ENCODE measurements at regions not wholly inside any gene's neighbourhood (a gene's known extent, or its start where the extent isn't known, plus 50 kb on each side); places are given as distances from the start of the nearest gene placed in this dataset.
"Not testable (repeated sequence)": the region's sequence is repeated elsewhere in the genome, so short reads cannot be mapped to it uniquely, and the experiment has no call there.

DNA sequence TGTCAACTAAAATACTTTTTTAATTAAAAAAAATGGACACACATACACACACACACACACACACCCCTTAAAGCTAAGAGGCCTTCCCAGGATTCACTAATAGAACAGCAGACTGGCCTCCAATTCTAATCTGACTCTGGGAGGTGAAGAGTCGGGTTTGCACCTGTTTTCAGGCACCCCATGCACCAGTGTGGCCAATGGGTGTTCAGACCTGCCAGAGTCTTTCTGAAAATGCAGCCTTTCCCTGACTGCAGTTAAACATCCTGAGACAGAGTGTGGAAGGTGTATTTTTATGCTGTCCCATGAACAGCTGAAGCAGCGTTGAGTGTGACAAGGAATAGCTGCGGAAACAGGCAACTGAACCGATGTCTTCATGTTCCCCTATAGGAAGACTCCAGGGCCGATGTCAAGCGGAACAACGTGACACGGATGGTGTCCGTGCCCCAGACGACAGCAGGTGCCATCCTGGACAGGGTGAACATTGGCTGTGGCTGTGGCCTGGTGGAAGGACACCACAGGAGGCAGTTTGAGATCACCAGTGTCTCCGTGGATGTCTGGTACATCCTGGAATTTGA is 74.6 kb upstream of the LYZL2 start:
- peaks cover 18% of the 10 kb centered on the region for H3K36me3 Mint-ChIP-seq (ENCODE audit: low read depth)
- no peaks in the 10 kb centered on the region for H3K27me3 Mint-ChIP-seq
- H3K4me1 Mint-ChIP-seq: peaks cover 70% of the 10 kb centered on the region
- ChIA-PET POLR2A (interaction anchor here (1.2 kb wide), 1 partner anchor 60 kb away, joined by 5 read pairs; no protein-coding TSS in a partner anchor), CTCF (interaction anchor here (1.4 to 6.2 kb wide), 2 partner anchors 8 to 15 kb away, joined by 5 to 35 read pairs; no protein-coding TSS in a partner anchor)
- H3K27ac Mint-ChIP-seq: peak overlapping the region; percentile 99
- H3K9me3 Mint-ChIP-seq: no peaks in the 10 kb centered on the region
- peak overlapping the region; percentile 86 for H3K4me3 Mint-ChIP-seq
- DNase-seq: peak; percentile 19

DNA sequence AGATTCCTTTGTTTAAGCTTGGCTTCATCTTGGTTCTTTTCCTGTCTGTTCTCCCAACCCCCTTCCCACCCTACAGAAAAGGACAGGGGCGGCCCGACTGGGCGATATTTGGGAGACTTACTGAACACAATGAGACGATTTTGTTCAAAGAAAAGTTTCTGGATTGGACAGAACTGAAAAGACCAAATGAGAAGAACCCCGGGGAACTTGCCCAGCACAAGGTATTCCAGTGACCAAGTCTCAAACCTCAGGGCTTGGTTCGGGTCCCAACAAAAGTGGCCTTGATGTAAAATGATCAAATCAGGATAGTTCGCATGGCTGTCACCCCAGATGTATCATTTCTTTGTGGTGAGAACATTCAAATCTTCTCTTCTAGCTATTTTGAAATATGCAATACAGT is 73.9 kb upstream of the LYZL2 start:
- Mint-ChIP-seq H3K4me1 (peaks cover 72% of the 10 kb centered on the region), H3K36me3 (ENCODE audit: low read depth) (peaks cover 18% of the 10 kb centered on the region), H3K27ac (peak overlapping the region; percentile 99), H3K4me3 (peak overlapping the region; percentile 86)
- H3K9me3 Mint-ChIP-seq, H3K27me3 Mint-ChIP-seq, DNase-seq, POLR2A ChIA-PET: not testable (repeated sequence)
- CTCF ChIA-PET: interaction anchor here (1.0 to 6.2 kb wide), 3 partner anchors 15 to 896 kb away, joined by 3 to 35 read pairs (median 3); no protein-coding TSS in a partner anchor

DNA sequence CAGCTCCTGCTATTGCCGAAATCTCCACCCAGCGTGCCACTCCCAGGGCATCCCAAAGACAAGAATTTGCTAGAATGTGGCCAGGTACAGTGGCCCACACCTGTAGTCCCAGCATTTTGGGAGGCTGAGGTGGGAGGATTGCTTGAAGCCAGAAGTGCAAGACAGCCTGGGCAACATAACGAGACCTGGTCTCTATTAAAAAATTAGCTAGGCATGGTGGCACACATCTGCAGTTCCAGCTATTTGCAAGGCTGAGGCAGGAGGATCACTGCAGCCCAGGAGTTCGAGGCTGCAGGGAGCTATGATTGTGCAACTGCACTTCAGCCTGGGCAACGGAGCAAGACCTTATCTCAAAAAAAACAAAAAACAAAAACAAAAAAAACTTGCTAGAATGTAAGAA is 73.3 kb upstream of the LYZL2 start:
- Mint-ChIP-seq H3K4me3 (peak overlapping the region; percentile 86), H3K4me1 (peaks cover 77% of the 10 kb centered on the region), H3K9me3 (no peaks in the 10 kb centered on the region), H3K36me3 (ENCODE audit: low read depth) (peaks cover 19% of the 10 kb centered on the region), H3K27me3 (no peaks in the 10 kb centered on the region), H3K27ac (peak overlapping the region; percentile 99)
- ChIA-PET POLR2A (no interaction called here), CTCF (interaction anchor here (0.7 to 6.2 kb wide), 5 partner anchors 8 to 897 kb away, joined by 3 to 35 read pairs (median 3); no protein-coding TSS in a partner anchor)
- DNase-seq: no peak

DNA sequence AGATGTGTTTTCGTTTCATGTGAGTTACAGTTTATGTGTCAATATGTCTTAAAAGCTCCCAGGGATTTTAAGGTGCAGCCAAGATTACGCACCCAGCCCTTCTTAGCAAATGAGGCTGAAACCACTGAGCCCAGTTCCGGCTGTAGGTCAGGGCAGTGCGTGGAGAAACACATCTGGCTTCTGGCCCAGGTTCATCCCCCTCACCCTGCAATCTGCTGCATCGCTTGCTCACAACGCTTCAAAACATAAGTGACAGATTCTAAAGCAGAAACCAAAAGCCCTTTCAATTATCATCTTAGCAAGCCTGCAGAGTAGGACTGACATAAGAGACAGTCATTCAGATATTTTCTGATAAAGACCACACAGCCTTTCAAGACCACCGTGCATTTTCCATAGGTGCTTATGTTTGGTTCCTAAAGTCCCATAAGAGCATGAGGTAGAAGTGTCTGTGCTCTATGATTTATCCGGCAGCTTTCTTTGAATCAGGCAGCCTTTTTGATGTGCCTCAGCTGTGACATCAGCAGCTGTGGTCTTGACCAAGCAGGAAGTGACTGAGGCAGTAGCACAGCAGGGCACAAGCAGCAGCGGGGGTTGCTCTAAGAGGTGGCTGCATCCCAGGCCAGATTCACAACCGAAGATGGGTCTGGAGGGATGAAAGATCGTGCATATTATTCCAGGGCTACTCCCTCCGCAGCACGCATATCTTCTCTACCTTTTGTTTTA is 72.1 kb upstream of the LYZL2 start:
- peak; percentile 76 for DNase-seq
- Mint-ChIP-seq H3K36me3 (ENCODE audit: low read depth) (peaks cover 28% of the 10 kb centered on the region), H3K4me3 (peak overlapping the region; percentile 77), H3K9me3 (peaks cover 3% of the 10 kb centered on the region), H3K27ac (peak overlapping the region; percentile 99), H3K27me3 (no peaks in the 10 kb centered on the region), H3K4me1 (peaks cover 85% of the 10 kb centered on the region)
- ChIA-PET CTCF (interaction anchor here (0.6 to 6.2 kb wide), 5 partner anchors 13 to 898 kb away, joined by 3 to 35 read pairs (median 3); no protein-coding TSS in a partner anchor), POLR2A (no interaction called here)

DNA sequence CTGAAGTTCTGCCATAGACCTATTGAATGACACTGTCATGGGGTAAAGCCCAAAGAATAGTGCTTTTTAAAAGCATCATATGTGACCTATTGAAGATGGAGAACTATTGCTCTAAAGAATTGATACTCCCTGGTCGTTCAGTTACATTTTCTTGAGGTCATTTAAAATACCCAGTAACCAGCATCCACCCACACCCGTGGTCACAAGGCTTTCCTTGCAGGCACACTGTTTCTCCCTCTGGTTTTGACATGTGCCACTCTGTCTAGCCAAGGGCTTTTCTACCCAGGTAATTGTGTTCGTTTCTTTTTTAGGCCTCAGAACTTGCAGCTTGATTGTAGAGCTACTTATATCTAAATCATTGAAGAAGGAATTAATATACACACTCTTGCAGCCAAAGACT is 68.3 kb upstream of the LYZL2 start:
- H3K9me3 Mint-ChIP-seq: peaks cover 10% of the 10 kb centered on the region
- ChIA-PET POLR2A (no interaction called here), CTCF (interaction anchor here (1.2 to 3.7 kb wide), 2 partner anchors 11 to 24 kb away, joined by 5 to 27 read pairs; no protein-coding TSS in a partner anchor)
- H3K27ac Mint-ChIP-seq: peak overlapping the region; percentile 86
- H3K36me3 Mint-ChIP-seq (ENCODE audit: low read depth): peaks cover 36% of the 10 kb centered on the region
- H3K4me1 Mint-ChIP-seq: peaks cover 84% of the 10 kb centered on the region
- no peak overlapping the region for H3K4me3 Mint-ChIP-seq
- no peak for DNase-seq
- no peaks in the 10 kb centered on the region for H3K27me3 Mint-ChIP-seq

DNA sequence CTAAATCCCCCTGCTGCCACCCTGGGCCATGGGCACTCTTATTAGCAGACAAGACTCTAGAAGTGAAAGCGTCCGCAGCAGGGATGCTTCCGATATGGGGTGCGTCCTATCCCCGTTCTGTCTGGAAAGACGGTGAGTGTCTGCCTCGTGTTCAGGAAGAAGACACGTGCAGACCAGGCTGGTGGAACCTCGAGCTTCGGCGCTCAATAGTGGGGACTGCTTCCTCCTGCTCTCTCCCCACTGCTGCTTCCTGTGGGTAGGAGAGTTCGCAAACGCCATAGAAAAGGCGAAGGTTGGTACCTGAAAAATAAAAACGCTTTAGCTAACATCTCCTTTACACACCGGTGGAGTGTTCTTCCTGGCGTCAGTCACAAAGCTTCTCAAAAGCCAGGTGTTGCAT is 67.7 kb upstream of the LYZL2 start:
- H3K27me3 Mint-ChIP-seq, DNase-seq, POLR2A ChIA-PET: not testable (repeated sequence)
- Mint-ChIP-seq H3K27ac (peak overlapping the region; percentile 86), H3K4me1 (peaks cover 82% of the 10 kb centered on the region), H3K9me3 (peaks cover 15% of the 10 kb centered on the region), H3K4me3 (peak overlapping the region; percentile 4), H3K36me3 (ENCODE audit: low read depth) (peaks cover 34% of the 10 kb centered on the region)
- CTCF ChIA-PET: interaction anchor here (1.0 to 3.7 kb wide), 2 partner anchors 11 kb away, joined by 4 to 27 read pairs; no protein-coding TSS in a partner anchor

DNA sequence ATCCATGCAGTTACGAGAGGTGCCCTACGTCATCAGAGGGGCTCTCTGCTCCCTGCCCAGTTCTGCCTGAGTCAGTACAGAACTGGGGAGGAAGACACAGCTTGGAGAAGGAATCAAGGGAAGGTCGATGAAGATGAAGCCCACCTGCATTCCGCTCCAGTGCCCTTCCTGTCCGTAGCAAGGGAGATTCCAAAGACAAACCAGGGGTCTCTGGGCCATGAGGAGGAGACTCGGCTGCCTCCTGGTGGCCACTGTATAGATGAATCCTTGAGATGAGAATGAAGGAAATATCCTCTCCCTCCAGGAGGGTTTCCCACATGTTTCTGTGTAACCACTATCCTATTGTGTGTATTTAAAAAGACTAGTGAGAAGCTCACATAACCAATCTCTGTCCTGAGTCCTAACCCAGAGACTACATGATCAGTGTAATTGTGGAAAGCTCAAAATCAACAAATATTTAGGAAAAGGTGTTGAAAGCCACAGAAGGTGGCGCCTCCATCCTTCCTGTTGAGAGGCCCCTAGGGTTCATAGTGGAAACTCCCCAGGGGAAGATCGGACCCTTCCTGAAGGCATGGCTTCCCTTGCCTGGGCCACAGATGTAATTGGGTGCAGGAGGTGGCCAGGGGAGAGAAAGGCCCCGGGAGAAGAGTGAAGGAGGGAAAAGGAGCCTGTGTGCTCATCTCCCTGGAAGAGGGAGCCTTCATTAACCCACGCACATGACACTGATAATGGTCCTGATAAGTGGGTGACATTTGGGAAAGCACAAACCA is 67.0 kb upstream of the LYZL2 start:
- DNase-seq, POLR2A ChIA-PET, H3K4me3 Mint-ChIP-seq, H3K27me3 Mint-ChIP-seq: not testable (repeated sequence)
- H3K27ac Mint-ChIP-seq: peak overlapping the region; percentile 94
- H3K4me1 Mint-ChIP-seq: peaks cover 77% of the 10 kb centered on the region
- CTCF ChIA-PET: interaction anchor here (0.8 to 3.7 kb wide), 6 partner anchors 8 to 71 kb away, joined by 3 to 27 read pairs (median 4); no protein-coding TSS in a partner anchor
- peaks cover 34% of the 10 kb centered on the region for H3K36me3 Mint-ChIP-seq (ENCODE audit: low read depth)
- H3K9me3 Mint-ChIP-seq: peaks cover 15% of the 10 kb centered on the region

DNA sequence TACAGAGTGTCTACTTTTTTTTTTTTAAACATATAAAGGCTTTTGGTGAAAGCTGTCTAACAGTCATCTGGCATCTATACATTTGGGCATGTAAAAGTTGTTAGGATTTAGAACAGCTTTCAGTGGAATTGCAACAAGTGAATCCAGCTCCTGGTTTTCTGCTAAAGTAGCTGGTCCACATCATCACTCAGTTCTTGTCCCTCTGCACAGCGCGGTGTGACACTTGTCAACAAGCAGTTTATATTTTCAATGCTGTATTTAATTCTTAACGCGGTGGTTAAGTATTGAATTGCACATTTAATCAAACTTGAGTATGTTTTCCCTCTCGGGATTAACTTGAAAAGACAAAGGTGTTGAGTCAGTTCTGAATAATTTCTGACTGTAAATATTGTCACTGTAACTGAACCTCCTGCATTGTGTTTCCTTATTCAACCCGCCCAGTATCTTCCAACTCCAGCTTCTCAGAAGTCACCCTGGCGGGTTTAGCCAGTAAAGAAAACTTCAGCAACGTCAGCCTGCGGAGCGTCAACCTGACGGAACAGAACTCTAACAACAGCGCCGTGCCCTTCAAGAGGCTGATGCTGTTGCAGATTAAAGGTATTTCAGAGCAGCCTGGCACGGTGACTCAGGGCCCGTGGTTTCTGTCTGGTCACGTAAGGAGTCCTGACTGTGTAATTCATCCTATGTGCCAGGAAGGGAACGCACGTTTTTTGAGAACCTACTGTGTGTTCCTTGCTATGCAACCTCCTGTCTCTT is 66.1 kb upstream of the LYZL2 start:
- POLR2A ChIA-PET: not testable (repeated sequence)
- H3K27ac Mint-ChIP-seq: peak overlapping the region; percentile 94
- peaks cover 71% of the 10 kb centered on the region for H3K4me1 Mint-ChIP-seq

DNA sequence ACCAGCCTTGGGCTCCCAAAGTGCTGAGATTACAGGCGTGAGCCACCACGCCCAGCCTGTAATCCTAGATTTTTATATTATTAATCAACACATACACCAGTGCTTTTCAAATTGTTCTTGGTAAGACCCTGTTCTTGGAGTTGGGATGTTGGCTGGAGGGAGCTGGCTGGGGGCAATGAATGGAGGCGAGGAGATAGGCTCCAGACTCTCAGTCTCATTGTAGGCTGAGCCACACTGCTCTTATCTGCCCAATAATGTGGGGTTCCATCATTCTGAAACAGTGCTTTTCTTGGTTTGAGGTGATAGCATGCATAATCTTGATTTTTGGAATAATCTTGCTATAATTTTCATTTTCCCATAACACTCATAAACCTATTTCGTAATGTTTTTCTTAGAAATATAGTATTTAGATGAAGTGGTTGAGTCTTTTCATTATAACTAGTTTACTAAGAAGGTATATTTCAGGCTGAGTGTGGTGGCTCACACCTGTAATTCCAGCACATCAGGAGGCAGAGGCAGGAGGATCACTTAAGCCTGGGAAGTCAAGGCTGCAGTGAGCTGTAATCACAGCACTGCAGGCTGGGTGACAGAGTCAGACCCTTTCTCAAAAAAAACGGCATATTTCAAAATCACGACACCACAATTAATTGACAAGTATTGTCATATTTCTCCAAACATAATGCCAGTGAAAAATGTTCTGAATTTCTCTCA is 65.1 kb upstream of the LYZL2 start:
- H3K27ac Mint-ChIP-seq: peak overlapping the region; percentile 94
- H3K27me3 Mint-ChIP-seq: no peaks in the 10 kb centered on the region
- ChIA-PET CTCF (interaction anchor here (0.6 to 3.7 kb wide), 2 partner anchors 8 to 1561 kb away, joined by 3 to 27 read pairs; no protein-coding TSS in a partner anchor), POLR2A (no interaction called here)
- peaks cover 18% of the 10 kb centered on the region for H3K9me3 Mint-ChIP-seq
- no peak overlapping the region for H3K4me3 Mint-ChIP-seq
- no peak for DNase-seq
- peaks cover 61% of the 10 kb centered on the region for H3K4me1 Mint-ChIP-seq
- H3K36me3 Mint-ChIP-seq (ENCODE audit: low read depth): peaks cover 30% of the 10 kb centered on the region

More for the DNA sequence above, 66.1 kb upstream of the LYZL2 start:
- peak; percentile 69 for DNase-seq
- CTCF ChIA-PET: interaction anchor here (0.8 to 3.7 kb wide), 5 partner anchors 9 to 72 kb away, joined by 3 to 27 read pairs (median 4); no protein-coding TSS in a partner anchor
- Mint-ChIP-seq H3K36me3 (ENCODE audit: low read depth) (peaks cover 34% of the 10 kb centered on the region), H3K9me3 (peaks cover 18% of the 10 kb centered on the region), H3K4me3 (peak overlapping the region; percentile 35)
- H3K27me3 Mint-ChIP-seq: not testable (repeated sequence)

DNA sequence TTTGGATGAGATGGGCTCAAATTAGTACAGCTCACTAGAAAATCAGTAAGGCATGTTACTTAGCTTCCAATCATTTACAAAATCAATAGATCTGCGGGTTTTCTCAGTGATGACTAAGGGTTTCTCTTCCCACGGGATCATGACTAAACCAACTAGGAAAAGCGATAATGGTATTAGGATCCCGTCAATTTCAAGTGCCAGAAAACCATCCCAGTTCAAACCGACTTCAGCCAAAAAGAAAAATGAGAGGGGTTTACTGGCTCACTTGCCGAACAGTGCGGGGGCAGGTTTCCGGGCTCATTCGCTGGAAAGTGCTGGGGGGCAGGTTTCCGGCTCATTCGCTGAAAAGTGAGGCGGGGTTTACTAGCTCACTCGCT is 62.1 kb upstream of the LYZL2 start:
- DNase-seq: no peak
- H3K4me1 Mint-ChIP-seq: peaks cover 52% of the 10 kb centered on the region
- ChIA-PET POLR2A (no interaction called here), CTCF (no interaction called here)
- no peak overlapping the region for H3K27ac Mint-ChIP-seq
- no peak overlapping the region for H3K4me3 Mint-ChIP-seq
- peaks cover 18% of the 10 kb centered on the region for H3K36me3 Mint-ChIP-seq (ENCODE audit: low read depth)
- H3K9me3 Mint-ChIP-seq: peaks cover 15% of the 10 kb centered on the region
- H3K27me3 Mint-ChIP-seq: no peaks in the 10 kb centered on the region

DNA sequence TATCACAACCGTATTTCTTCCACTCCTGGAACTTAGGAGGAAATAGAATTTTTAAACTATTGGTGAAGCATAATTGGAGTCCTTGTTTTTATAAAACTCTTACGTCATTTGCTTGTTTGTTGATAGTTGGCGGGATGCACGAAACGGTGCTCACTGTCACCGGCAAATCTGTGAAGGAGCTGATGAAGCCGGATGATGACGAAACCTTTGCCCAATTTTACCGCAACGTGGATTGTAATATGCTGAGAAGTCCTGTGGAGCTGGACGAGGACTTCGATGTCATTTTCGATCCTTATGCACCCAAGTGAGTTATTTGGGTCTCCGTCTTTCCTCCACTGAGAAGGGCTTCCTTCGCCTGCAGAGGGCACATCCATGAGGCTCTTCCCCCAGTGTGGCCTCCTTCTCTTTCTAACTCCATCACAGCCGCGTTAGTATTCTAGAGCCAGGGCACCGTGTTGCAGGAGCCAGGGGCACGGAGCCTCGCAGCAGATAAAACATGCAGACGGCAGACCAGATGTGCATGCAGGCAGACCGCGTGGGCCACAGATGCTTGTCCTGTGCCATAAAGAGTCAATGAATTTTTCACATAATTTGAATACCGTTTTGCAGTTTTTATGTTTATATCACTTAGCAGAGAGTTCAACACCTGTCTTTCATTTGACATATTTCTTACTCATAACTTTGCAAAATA is 61.5 kb upstream of the LYZL2 start:
- not testable (repeated sequence) for DNase-seq, H3K4me3 Mint-ChIP-seq
- peaks cover 50% of the 10 kb centered on the region for H3K4me1 Mint-ChIP-seq

More for the DNA sequence above, 61.5 kb upstream of the LYZL2 start:
- Mint-ChIP-seq H3K9me3 (peaks cover 13% of the 10 kb centered on the region), H3K36me3 (ENCODE audit: low read depth) (peaks cover 13% of the 10 kb centered on the region)
- CTCF ChIA-PET: interaction anchor here (5.1 kb wide), 1 partner anchor 12 kb away, joined by 35 read pairs; no protein-coding TSS in a partner anchor
- H3K27ac Mint-ChIP-seq, H3K27me3 Mint-ChIP-seq, POLR2A ChIA-PET: not testable (repeated sequence)
